ENCODE measurements at regions not wholly inside any gene's neighbourhood (a gene's known extent, or its start where the extent isn't known, plus 50 kb on each side); places are given as distances from the start of the nearest gene placed in this dataset.
"Not testable (repeated sequence)": the region's sequence is repeated elsewhere in the genome, so short reads cannot be mapped to it uniquely, and the experiment has no call there.

DNA sequence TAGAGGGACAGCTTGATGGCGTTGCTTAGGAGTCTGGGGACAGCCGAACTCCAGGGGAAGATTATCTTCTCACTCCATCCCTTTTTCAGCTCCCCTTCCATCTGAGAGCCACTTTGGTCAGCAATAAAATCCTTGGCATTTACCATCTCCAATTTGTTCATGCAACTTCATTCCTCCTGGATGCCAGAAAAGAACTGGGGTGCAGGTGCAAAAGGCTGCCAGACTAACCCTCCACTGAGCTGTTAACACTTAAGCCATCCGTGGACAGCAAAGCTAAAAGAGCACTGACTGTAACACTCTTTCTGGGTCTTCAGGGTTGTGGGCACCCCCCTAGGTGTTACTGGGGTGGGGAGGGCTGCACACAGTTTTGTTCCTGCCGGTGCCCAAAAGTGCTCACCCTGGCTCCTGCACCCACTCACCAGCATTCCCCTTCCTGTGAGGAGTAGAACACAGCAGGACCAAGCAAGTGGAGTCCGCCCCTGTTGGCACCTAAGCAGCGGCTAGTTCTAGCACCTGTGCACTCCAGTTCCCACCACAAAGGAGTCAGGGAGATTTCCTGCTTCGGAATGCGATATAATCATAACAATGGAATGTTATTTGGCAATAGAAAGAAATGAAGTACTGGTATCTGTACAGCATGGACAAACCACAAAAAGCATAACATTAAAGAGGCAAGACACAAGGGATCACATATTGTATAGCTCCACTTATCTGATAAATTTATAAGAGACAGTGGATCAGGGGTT lies 95.1 kb downstream of the NPY start:
- Mint-ChIP-seq H3K27ac (no peak overlapping the region), H3K4me1 (ENCODE audit: low read depth in 2 of 2) (no peaks in the 10 kb centered on the region), H3K27me3 (peaks cover 8 to 15% of the 10 kb centered on the region in 2 donors), H3K9me3 (no peaks in the 10 kb centered on the region), H3K4me3 (no peak overlapping the region), H3K36me3 (no peaks in the 10 kb centered on the region)
- ATAC-seq = no peak
- DNase-seq (ENCODE audit: low spot score) = no peak

GRCh38 chr7:24381894-24382505 lies 98.0 kb downstream of the NPY start:
- H3K27ac Mint-ChIP-seq = no peak overlapping the region
- H3K9me3 Mint-ChIP-seq = no peaks in the 10 kb centered on the region
- no peak overlapping the region for H3K4me3 Mint-ChIP-seq
- no peaks in the 10 kb centered on the region for H3K4me1 Mint-ChIP-seq (ENCODE audit: low read depth in 2 of 2)
- no peaks in the 10 kb centered on the region for H3K36me3 Mint-ChIP-seq
- ATAC-seq = no peak
- no peak for DNase-seq (ENCODE audit: low spot score)
- peaks cover 3 to 7% of the 10 kb centered on the region in 2 donors for H3K27me3 Mint-ChIP-seq

DNA sequence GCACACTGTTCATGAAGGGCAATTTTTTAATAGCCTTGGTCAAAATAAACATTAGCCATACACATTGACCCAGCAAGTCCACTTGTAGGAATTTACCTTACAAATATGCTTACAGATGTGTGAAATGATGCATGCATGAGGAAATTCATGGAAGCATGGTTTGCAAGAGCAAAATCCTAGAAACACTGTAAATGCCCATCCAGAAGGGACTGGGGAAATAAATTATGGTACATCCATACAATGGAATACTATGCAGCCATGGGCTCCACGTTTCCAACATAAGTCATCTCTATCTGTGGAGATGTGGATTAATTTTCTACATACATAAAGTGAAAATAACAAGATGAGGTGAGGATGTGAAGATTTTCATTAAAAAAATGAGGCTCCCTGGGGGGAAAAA lies 99.1 kb downstream of the NPY start:
- H3K27ac Mint-ChIP-seq = no peak overlapping the region
- no peaks in the 10 kb centered on the region for H3K9me3 Mint-ChIP-seq
- no peak for ATAC-seq

DNA sequence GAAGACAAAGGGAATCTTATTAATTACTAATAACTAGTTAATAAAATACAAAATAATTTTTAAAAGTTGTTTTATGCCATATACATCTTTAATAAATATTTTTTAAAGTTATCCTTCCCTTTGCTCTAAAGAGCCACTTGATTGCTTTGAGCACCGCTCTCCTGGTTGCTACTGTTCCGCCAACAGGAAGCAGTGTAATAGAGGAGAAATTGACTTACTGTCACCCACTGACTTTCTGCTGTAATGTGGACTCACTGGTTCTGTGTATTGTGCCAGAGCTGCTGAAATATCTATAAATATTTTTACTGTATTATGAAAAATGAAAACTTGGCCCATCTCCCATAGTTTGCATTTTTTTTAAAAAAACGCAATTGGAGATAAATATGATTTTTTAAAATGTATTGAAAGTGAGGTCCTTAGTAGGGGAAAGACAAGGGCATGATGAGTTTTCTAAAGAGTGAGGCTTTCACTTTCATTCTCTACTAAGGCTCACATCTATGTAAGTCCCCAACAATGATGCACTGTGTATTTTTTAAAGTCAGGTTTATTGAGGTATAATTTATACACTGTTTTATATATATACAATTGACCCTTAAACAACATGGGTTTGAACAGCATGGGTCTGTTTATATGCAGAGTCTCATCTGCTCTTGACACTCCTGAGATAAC lies 100.5 kb downstream of the NPY start:
- Mint-ChIP-seq H3K9me3 (no peaks in the 10 kb centered on the region), H3K4me1 (ENCODE audit: low read depth in 2 of 2) (no peaks in the 10 kb centered on the region), H3K4me3 (no peak overlapping the region), H3K27me3 (peaks cover 2 to 7% of the 10 kb centered on the region in 2 donors), H3K36me3 (no peaks in the 10 kb centered on the region), H3K27ac (no peak overlapping the region)
- ATAC-seq = no peak
- no peak for DNase-seq (ENCODE audit: low spot score)

More for the DNA sequence above, 99.1 kb downstream of the NPY start:
- peaks cover 5 to 7% of the 10 kb centered on the region in 2 donors for H3K27me3 Mint-ChIP-seq
- no peak overlapping the region for H3K4me3 Mint-ChIP-seq
- H3K4me1 Mint-ChIP-seq (ENCODE audit: low read depth in 2 of 2) = no peaks in the 10 kb centered on the region
- DNase-seq (ENCODE audit: low spot score) = no peak
- no peaks in the 10 kb centered on the region for H3K36me3 Mint-ChIP-seq

DNA sequence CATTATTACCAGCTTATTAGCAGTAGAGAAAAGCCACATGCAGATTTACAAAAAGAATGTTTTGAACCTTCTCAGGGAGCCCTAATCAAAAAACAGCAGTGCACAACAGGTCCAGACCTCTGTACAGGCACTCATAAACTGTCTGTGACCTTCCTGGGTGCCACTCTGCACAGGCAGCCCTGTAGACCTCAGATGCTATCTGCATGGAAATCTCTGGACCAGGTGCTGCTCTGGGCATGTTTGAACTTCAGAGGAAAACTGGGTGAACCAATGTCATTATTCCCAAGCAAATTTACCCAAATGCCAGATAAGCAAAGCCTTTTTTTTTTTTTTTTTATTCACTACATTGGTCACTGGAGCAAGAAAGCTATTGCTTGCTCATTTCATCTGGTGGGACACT lies 104.2 kb downstream of the NPY start:
- Mint-ChIP-seq H3K4me3 (no peak overlapping the region), H3K27me3 (peaks cover 8% of the 10 kb centered on the region in 2 donors), H3K27ac (no peak overlapping the region), H3K9me3 (no peaks in the 10 kb centered on the region), H3K36me3 (no peaks in the 10 kb centered on the region), H3K4me1 (ENCODE audit: low read depth in 2 of 2) (no peaks in the 10 kb centered on the region)
- no peak for DNase-seq (ENCODE audit: low spot score)
- no peak for ATAC-seq

- Mint-ChIP-seq H3K27me3 (peaks cover 8 to 10% of the 10 kb centered on the region in 2 donors), H3K4me3 (no peak overlapping the region), H3K9me3 (no peaks in the 10 kb centered on the region), H3K36me3 (no peaks in the 10 kb centered on the region), H3K4me1 (ENCODE audit: low read depth in 2 of 2) (no peaks in the 10 kb centered on the region), H3K27ac (no peak overlapping the region)
- DNase-seq (ENCODE audit: low spot score) (no peak), ATAC-seq (no peak)
These were observed 106.6 kb downstream of the NPY start for GRCh38 chr7:24390376-24391157.

DNA sequence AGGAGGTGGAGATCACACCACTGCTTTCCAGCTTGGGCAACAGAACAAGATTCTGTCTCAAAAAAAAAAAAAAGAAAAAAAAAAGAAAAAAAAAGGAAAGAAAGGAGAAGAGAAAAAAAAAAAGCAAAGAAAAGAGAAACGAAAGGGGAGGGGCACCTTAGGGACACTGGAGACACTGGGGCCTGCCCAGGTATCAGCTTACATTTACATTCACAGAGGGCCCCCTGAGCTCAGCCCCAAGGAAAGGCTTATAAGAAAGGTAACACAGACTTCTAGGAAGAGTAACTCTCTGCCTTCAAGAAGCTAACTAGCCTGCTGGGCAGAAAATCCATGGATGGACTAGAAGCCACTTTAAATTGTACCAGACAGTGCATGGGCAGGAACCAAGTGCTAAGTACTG lies 108.8 kb downstream of the NPY start:
- Mint-ChIP-seq H3K4me1 (ENCODE audit: low read depth in 2 of 2) (no peaks in the 10 kb centered on the region), H3K27me3 (peaks cover 8 to 15% of the 10 kb centered on the region in 2 donors), H3K9me3 (no peaks in the 10 kb centered on the region), H3K36me3 (no peaks in the 10 kb centered on the region), H3K4me3 (no peak overlapping the region), H3K27ac (no peak overlapping the region)
- ATAC-seq (no peak), DNase-seq (ENCODE audit: low spot score) (no peak)

- H3K27me3 Mint-ChIP-seq = peaks cover 13 to 15% of the 10 kb centered on the region in 2 donors
- no peak for DNase-seq (ENCODE audit: low spot score)
- no peaks in the 10 kb centered on the region for H3K9me3 Mint-ChIP-seq
- no peak for ATAC-seq
- no peak overlapping the region for H3K27ac Mint-ChIP-seq
- H3K4me3 Mint-ChIP-seq = no peak overlapping the region
- H3K36me3 Mint-ChIP-seq = no peaks in the 10 kb centered on the region
- H3K4me1 Mint-ChIP-seq (ENCODE audit: low read depth in 2 of 2) = no peaks in the 10 kb centered on the region
These were observed 111.5 kb downstream of the NPY start for GRCh38 chr7:24395512-24395911.

GRCh38 chr7:24396387-24396786 lies 112.4 kb downstream of the NPY start:
- not testable (repeated sequence) for H3K27ac Mint-ChIP-seq; ATAC-seq; DNase-seq (ENCODE audit: low spot score); H3K36me3 Mint-ChIP-seq; H3K4me3 Mint-ChIP-seq; H3K9me3 Mint-ChIP-seq; H3K4me1 Mint-ChIP-seq (ENCODE audit: low read depth in 2 of 2)
- peaks cover 13 to 15% of the 10 kb centered on the region in 2 donors for H3K27me3 Mint-ChIP-seq

DNA sequence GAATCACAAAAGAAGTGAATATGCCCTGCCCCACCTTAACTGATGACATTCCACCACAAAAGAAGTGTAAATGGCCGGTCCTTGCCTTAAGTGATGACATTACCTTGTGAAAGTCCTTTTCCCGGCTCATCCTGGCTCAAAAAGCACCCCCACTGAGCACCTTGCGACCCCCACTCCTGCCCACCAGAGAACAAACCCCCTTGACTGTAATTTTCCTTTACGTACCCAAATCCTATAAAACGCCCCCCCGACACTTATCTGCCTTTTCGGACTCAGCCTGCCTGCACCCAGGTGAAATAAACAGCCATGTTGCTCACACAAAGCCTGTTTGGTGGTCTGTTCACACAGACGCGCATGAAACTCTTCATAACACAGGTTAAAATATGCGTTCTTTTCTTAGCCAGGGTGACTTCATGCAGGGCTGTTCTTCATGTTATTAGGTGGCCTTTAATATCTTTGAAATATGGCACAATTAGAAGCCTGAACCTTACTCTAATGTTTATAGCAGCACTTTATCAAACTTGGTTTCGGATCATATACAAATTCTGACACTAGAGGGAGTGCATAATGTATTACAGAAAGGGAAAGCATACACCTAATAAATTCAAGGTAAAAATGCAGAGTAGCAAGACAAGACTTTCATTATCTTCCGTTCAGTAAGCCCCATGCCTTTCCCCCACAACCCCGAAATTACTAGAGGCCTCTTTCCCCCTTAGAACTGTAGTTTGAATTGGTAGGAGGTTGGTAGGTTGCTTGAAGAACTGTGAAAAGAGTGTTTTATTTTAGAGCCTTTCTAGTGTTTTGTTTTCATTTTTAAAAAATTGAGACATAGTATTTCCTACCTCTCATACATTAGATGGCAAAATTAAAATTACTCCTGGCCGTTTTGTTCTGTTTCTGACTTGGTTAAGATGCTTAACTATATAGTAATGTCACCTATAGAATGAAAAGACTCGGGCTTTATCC lies 117.9 kb downstream of the NPY start:
- ATAC-seq (no peak), DNase-seq (ENCODE audit: low spot score) (no peak)
- Mint-ChIP-seq H3K4me3 (no peak overlapping the region), H3K36me3 (no peaks in the 10 kb centered on the region), H3K4me1 (ENCODE audit: low read depth in 2 of 2) (peaks cover 5 to 12% of the 10 kb centered on the region in 2 donors), H3K9me3 (no peaks in the 10 kb centered on the region), H3K27ac (no peak overlapping the region), H3K27me3 (peaks cover 6 to 11% of the 10 kb centered on the region in 2 donors)

- Mint-ChIP-seq H3K27me3 (peaks cover 6 to 7% of the 10 kb centered on the region in 2 donors), H3K9me3 (no peaks in the 10 kb centered on the region), H3K4me1 (ENCODE audit: low read depth in 2 of 2) (peaks cover 5 to 12% of the 10 kb centered on the region in 2 donors), H3K27ac (no peak overlapping the region), H3K36me3 (no peaks in the 10 kb centered on the region), H3K4me3 (no peak overlapping the region)
- DNase-seq (ENCODE audit: low spot score) (no peak), ATAC-seq (no peak)
These were observed 118.7 kb downstream of the NPY start for GRCh38 chr7:24402655-24403054.

GRCh38 chr7:24403557-24403956 lies 119.6 kb downstream of the NPY start:
- Mint-ChIP-seq H3K36me3 (no peaks in the 10 kb centered on the region), H3K4me3 (no peak overlapping the region), H3K27me3 (peaks cover 6 to 7% of the 10 kb centered on the region in 2 donors), H3K9me3 (no peaks in the 10 kb centered on the region), H3K4me1 (ENCODE audit: low read depth in 2 of 2) (peaks cover 5 to 12% of the 10 kb centered on the region in 2 donors), H3K27ac (no peak overlapping the region)
- ATAC-seq (no peak), DNase-seq (ENCODE audit: low spot score) (no peak)

- no peak for ATAC-seq
- DNase-seq (ENCODE audit: low spot score) = no peak
- Mint-ChIP-seq H3K4me1 (ENCODE audit: low read depth in 2 of 2) (peaks cover 5 to 12% of the 10 kb centered on the region in 2 donors), H3K9me3 (no peaks in the 10 kb centered on the region), H3K36me3 (no peaks in the 10 kb centered on the region), H3K4me3 (no peak overlapping the region), H3K27me3 (peaks cover 6 to 7% of the 10 kb centered on the region in 2 donors), H3K27ac (no peak overlapping the region)
These were observed 120.3 kb downstream of the NPY start for GRCh38 chr7:24404315-24404714.
